Activated B cell treated with CpG ODN at 0.5 μM for 24 hours (primary cell): ENCODE measurements at regions not wholly inside any gene's neighbourhood (a gene's known extent, or its start where the extent isn't known, plus 50 kb on each side); places are given as distances from the start of the nearest gene placed in this dataset.

ENCODE experiments used
- ATAC-seq: fragments of 200-7000 bp; cut with Tn5 transposase; one replicate; pipeline ENCODE4 v1.10.0; 2021; ENCODE audit warnings: low read depth, mild to moderate bottlenecking, moderate library complexity
- CTCF ChIA-PET: fragments of 350-600 bp; sonication (Branson Sonifier 250); formaldehyde crosslinking; loops from one replicate; lab custom pipeline; 2021; ENCODE audit warnings: antibody characterized with exemption; lab: Charles Lee
- POLR2A ChIA-PET: fragments of 350-600 bp; sonication (Branson Sonifier 250); formaldehyde crosslinking; loops from one replicate; lab custom pipeline; 2021; ENCODE audit warnings: antibody characterized with exemption; lab: Charles Lee
- DNase-seq: peaks from one replicate; pipeline ENCODE4 v3.0.0; 2022
- H3K27ac Mint-ChIP-seq: one replicate; pipeline ENCODE4 v1.8.0; 2020; ENCODE audit warnings: mixed read lengths
- H3K27me3 Mint-ChIP-seq: one replicate; pipeline ENCODE4 v1.8.0; 2021; ENCODE audit warnings: mixed read lengths
- H3K36me3 Mint-ChIP-seq: one replicate; pipeline ENCODE4 v1.8.0; 2021; ENCODE audit warnings: low read depth, mixed read lengths
- H3K4me1 Mint-ChIP-seq: one replicate; pipeline ENCODE4 v1.8.0; 2021; ENCODE audit warnings: mixed read lengths
- H3K4me3 Mint-ChIP-seq: one replicate; pipeline ENCODE4 v1.8.0; 2020; ENCODE audit warnings: mild to moderate bottlenecking, mixed read lengths
- H3K9me3 Mint-ChIP-seq: one replicate; pipeline ENCODE4 v1.8.0; 2020; ENCODE audit warnings: mixed read lengths
- intact Hi-C: fragments of 100-400 bp; cut with micrococcal nuclease; formaldehyde crosslinking; loops from one replicate; pipeline ENCODE4 v1.15.1; 2024
- TF ChIP-seq, protein P1 (sequence below): fragments of 200-600 bp; IDR thresholded peaks from one replicate; pipeline ENCODE4 v1.8.0; 2022; ENCODE audit warnings: antibody characterized with exemption, mild to moderate bottlenecking

DNA sequence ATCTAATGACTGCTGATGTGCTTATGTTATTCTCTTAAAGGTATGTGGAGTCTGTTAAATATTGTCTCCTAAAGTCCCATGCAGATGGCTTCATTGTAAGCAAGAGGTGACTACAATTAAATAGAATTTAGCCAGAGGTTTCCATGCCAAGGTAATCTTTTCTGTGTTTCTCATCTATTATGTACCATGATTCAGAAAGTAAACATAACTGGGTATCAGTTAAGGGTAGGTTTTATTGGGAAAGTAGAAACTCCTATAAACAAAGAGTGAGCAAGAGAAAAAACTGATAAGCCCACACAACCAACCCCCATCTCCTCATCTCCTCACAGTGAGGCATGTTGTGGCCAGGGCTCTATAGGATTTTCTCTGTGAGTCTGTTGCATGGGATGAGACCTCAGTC, 611.7 kb downstream of the SNAPC1 start:
- no peak overlapping the region for H3K4me3 Mint-ChIP-seq

DNA sequence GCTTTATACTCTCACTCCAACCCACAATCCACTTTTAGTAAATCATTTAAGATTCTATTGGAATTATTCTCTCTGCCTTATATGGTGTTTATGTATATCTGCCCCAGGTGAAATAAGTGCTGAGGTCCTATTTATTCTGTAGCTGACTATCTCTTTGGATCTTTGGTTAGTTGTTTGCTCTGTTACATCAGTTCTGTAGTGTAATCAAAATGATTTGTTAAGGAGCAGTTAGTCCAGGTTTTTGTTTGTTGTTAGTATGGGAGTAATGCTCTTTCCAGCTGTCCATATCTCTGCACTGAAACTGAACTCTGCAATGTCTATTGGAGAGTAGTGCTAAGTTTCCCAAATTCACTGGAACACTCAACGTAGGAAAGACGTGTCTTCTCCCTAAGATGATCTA, 615.8 kb downstream of the SNAPC1 start:
- no peaks in the 10 kb centered on the region for H3K9me3 Mint-ChIP-seq
- no peaks in the 10 kb centered on the region for H3K27me3 Mint-ChIP-seq
- ATAC-seq = no peak
- ChIA-PET POLR2A (no interaction called here), CTCF (no interaction called here)
- H3K27ac Mint-ChIP-seq = no peak overlapping the region
- no peak overlapping the region for H3K4me3 Mint-ChIP-seq
- TF ChIP-seq, protein P1, sequence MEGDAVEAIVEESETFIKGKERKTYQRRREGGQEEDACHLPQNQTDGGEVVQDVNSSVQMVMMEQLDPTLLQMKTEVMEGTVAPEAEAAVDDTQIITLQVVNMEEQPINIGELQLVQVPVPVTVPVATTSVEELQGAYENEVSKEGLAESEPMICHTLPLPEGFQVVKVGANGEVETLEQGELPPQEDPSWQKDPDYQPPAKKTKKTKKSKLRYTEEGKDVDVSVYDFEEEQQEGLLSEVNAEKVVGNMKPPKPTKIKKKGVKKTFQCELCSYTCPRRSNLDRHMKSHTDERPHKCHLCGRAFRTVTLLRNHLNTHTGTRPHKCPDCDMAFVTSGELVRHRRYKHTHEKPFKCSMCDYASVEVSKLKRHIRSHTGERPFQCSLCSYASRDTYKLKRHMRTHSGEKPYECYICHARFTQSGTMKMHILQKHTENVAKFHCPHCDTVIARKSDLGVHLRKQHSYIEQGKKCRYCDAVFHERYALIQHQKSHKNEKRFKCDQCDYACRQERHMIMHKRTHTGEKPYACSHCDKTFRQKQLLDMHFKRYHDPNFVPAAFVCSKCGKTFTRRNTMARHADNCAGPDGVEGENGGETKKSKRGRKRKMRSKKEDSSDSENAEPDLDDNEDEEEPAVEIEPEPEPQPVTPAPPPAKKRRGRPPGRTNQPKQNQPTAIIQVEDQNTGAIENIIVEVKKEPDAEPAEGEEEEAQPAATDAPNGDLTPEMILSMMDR = no peak
- intact Hi-C loops = no loop called here
- DNase-seq = no peak
- no peaks in the 10 kb centered on the region for H3K36me3 Mint-ChIP-seq
- no peaks in the 10 kb centered on the region for H3K4me1 Mint-ChIP-seq

More for the DNA sequence above, 611.7 kb downstream of the SNAPC1 start:
- no peak for ATAC-seq
- Mint-ChIP-seq H3K27me3 (no peaks in the 10 kb centered on the region), H3K9me3 (no peaks in the 10 kb centered on the region), H3K27ac (no peak overlapping the region), H3K36me3 (no peaks in the 10 kb centered on the region), H3K4me1 (no peaks in the 10 kb centered on the region)
- CTCF ChIA-PET = no interaction called here
- TF ChIP-seq, protein P1 = no peak
- POLR2A ChIA-PET = no interaction called here
- intact Hi-C loops = no loop called here
- DNase-seq = no peak

DNA sequence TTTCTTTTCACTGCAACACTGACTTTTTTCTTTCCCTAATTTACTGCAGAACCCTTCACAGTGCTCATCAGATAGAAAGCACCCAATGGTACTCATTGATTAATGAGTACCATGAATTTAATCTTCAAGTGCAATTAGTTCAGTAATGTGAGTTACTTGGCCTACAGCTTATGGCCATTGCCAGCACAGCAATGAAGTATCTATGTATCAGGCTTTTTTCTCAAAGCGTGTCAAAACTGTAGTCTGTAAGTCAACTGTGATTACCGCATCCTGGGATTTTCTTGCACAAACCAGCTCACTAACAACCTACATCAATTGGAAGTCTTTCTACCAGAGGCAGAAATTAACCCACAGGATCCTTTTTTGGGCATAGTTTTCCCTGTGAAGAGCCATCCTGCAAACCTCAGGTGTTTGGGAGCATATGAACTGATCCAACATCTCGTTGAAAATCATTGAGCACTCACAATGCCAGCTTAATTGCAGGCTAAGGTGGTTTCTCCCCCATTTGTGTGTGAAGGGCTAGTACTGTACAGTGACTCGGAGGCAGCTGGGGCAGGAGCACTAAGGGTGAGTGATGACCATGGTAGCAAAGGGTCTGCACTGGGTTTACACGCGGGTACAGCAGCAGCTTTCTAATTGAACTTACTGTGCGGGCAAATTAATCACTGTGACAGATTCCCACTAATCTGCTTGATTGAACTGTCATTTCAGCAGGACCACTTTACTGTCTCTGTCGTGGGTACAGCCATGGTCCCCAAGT, 619.3 kb downstream of the SNAPC1 start:
- Mint-ChIP-seq H3K27me3 (no peaks in the 10 kb centered on the region), H3K9me3 (peaks cover 1% of the 10 kb centered on the region), H3K36me3 (no peaks in the 10 kb centered on the region), H3K4me1 (no peaks in the 10 kb centered on the region), H3K4me3 (no peak overlapping the region), H3K27ac (no peak overlapping the region)
- ChIA-PET CTCF (no interaction called here), POLR2A (no interaction called here)
- ATAC-seq (no peak), DNase-seq (no peak)
- TF ChIP-seq, protein P1 = no peak
- intact Hi-C loops = no loop called here

DNA sequence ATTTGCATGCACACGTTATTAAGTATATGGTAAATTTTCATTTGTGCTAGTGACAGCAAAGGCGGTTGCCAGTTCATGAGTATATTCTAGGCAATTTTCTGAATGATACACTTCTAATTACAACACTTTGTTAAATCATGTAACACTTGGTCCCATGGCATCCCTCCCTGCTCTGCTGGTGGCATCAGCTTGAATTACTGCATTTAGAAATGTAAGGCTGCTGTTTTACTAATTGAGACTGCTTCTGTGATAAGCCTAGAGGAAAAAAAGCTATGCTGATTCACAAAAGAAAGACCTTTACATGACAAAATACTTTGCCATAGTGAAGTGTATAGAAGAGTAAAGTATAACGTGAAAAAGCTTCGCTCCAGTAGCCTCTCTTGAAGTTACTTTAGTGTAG, 636.1 kb downstream of the KCNH5 start:
- Mint-ChIP-seq H3K4me1 (no peaks in the 10 kb centered on the region), H3K9me3 (no peaks in the 10 kb centered on the region), H3K36me3 (no peaks in the 10 kb centered on the region), H3K4me3 (no peak overlapping the region), H3K27me3 (no peaks in the 10 kb centered on the region), H3K27ac (no peak overlapping the region)
- CTCF ChIA-PET = no interaction called here
- DNase-seq (no peak), ATAC-seq (no peak)
- TF ChIP-seq, protein P1 = no peak
- intact Hi-C loops = no loop called here
- POLR2A ChIA-PET = no interaction called here

DNA sequence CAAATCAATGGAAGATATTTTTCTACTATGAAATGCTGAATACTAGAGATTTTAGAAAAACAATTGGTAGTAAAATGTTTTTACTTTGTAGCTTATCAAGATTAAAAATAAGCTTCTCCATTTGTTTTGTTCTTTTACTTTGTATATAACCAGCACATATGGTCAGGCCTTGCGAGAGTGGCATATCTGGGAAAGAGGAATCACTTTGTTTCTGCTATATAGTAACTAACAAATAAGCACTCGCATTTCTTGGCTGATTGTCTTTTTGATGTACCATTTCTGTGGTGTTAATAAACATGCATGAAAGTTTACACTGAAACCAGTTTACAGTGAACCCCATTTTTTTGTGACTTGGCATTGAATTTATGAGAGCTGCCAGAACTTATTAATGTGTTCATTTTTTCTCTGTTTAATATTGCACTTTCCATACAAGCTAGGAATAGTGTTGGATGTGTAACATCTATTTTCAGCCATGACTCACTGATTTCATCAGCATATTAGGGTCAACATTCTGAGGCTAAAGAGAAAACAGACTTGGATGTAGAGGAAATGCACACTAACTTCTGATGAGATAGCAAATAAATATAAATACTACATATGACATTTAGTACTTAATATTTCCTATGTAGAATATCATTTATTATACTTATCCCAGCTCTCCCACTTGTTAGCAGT, 635.5 kb downstream of the KCNH5 start:
- H3K36me3 Mint-ChIP-seq = no peaks in the 10 kb centered on the region

More for the DNA sequence above, 635.5 kb downstream of the KCNH5 start:
- Mint-ChIP-seq H3K9me3 (no peaks in the 10 kb centered on the region), H3K27me3 (no peaks in the 10 kb centered on the region), H3K4me3 (no peak overlapping the region), H3K4me1 (no peaks in the 10 kb centered on the region), H3K27ac (no peak overlapping the region)
- no peak for ATAC-seq
- TF ChIP-seq, protein P1 = no peak
- intact Hi-C loops = no loop called here
- ChIA-PET CTCF (no interaction called here), POLR2A (no interaction called here)
- no peak for DNase-seq
